ENCODE measurements at regions not wholly inside any gene's neighbourhood (a gene's known extent, or its start where the extent isn't known, plus 50 kb on each side); places are given as distances from the start of the nearest gene placed in this dataset.

- Histone ChIP-seq H3K9me3 (ENCODE audit: low read length) (no peaks in the 10 kb centered on the region), H4K20me1 (ENCODE audit: insufficient read depth, low read length) (no peaks in the 10 kb centered on the region), H3K79me2 (ENCODE audit: insufficient read depth, low read depth, low read length) (no peaks in the 10 kb centered on the region), H3K27ac (ENCODE audit: low read depth, low read length, poor library complexity, severe bottlenecking) (no peak overlapping the region), H2AFZ (ENCODE audit: low read length) (no peak overlapping the region), H3K36me3 (ENCODE audit: insufficient read depth, low read length) (no peaks in the 10 kb centered on the region), H3K4me1 (ENCODE audit: insufficient read depth, low read length, poor library complexity, severe bottlenecking) (peaks cover 8% of the 10 kb centered on the region), H3K9me2 (ENCODE audit: insufficient read depth, low read length) (no peaks in the 10 kb centered on the region), H3K4me3 (ENCODE audit: low read depth, low read length, poor library complexity, severe bottlenecking) (no peak overlapping the region), H3K4me2 (ENCODE audit: low read length) (no peak overlapping the region)
- CTCF ChIA-PET (ENCODE audit: unreplicated experiment) = no interaction called here
- no peak for DNase-seq (ENCODE audit: low spot score)
- BruUV-seq (replicated peaks) = no TSS peak
- POLR2A ChIA-PET = interaction anchor here (1.0 to 1.4 kb wide), 3 partner anchors 10 to 184 kb away, joined by 3 read pairs; no protein-coding TSS in a partner anchor
- intact Hi-C loops (cut with micrococcal nuclease; ENCODE audit: unreplicated experiment) = loop anchor here (5.0 kb wide), 1 partner anchor 135 kb away; no protein-coding TSS in a partner anchor
- TF ChIP-seq EZH2phosphoT487 (IDR thresholded peaks at IDR 0.05; ENCODE audit: borderline replicate concordance, low read depth, low read length) (no peak), CTCF (conservative IDR thresholded peaks at IDR 0.05; ENCODE audit: low read length) (no peak)
Observed at GRCh38 chr2:39512434-39512935, 75.4 kb upstream of the MAP4K3 start.

GRCh38 chr2:39512941-39513340 lies 75.9 kb upstream of the MAP4K3 start:
- no peaks in the 10 kb centered on the region for H4K20me1 ChIP-seq (ENCODE audit: insufficient read depth, low read length)
- no peaks in the 10 kb centered on the region for H3K79me2 ChIP-seq (ENCODE audit: insufficient read depth, low read depth, low read length)
- H3K4me1 ChIP-seq (ENCODE audit: insufficient read depth, low read length, poor library complexity, severe bottlenecking) = peaks cover 8% of the 10 kb centered on the region
- TF ChIP-seq CTCF (conservative IDR thresholded peaks at IDR 0.05; ENCODE audit: low read length) (no peak), EZH2phosphoT487 (IDR thresholded peaks at IDR 0.05; ENCODE audit: borderline replicate concordance, low read depth, low read length) (no peak)
- no peaks in the 10 kb centered on the region for H3K9me2 ChIP-seq (ENCODE audit: insufficient read depth, low read length)
- H2AFZ ChIP-seq (ENCODE audit: low read length) = no peak overlapping the region
- no peaks in the 10 kb centered on the region for H3K36me3 ChIP-seq (ENCODE audit: insufficient read depth, low read length)
- no peaks in the 10 kb centered on the region for H3K9me3 ChIP-seq (ENCODE audit: low read length)
- POLR2A ChIA-PET = interaction anchor here (1.0 to 1.4 kb wide), 3 partner anchors 11 to 184 kb away, joined by 3 read pairs; no protein-coding TSS in a partner anchor
- CTCF ChIA-PET (ENCODE audit: unreplicated experiment) = no interaction called here
- H3K4me2 ChIP-seq (ENCODE audit: low read length) = no peak overlapping the region
- H3K4me3 ChIP-seq (ENCODE audit: low read depth, low read length, poor library complexity, severe bottlenecking) = no peak overlapping the region
- no peak overlapping the region for H3K27ac ChIP-seq (ENCODE audit: low read depth, low read length, poor library complexity, severe bottlenecking)
- BruUV-seq (replicated peaks) = no TSS peak
- no peak for DNase-seq (ENCODE audit: low spot score)
- intact Hi-C loops (cut with micrococcal nuclease; ENCODE audit: unreplicated experiment) = loop anchor here (5.0 kb wide), 1 partner anchor 136 kb away; no protein-coding TSS in a partner anchor

GRCh38 chr2:39513641-39514094 lies 76.6 kb upstream of the MAP4K3 start:
- Histone ChIP-seq H3K27ac (ENCODE audit: low read depth, low read length, poor library complexity, severe bottlenecking) (no peak overlapping the region), H3K9me2 (ENCODE audit: insufficient read depth, low read length) (no peaks in the 10 kb centered on the region), H2AFZ (ENCODE audit: low read length) (no peak overlapping the region; the same call in 1 of the 2 replicates), H3K4me3 (ENCODE audit: low read depth, low read length, poor library complexity, severe bottlenecking) (no peak overlapping the region), H3K4me1 (ENCODE audit: insufficient read depth, low read length, poor library complexity, severe bottlenecking) (peaks cover 8% of the 10 kb centered on the region), H3K79me2 (ENCODE audit: insufficient read depth, low read depth, low read length) (no peaks in the 10 kb centered on the region), H4K20me1 (ENCODE audit: insufficient read depth, low read length) (no peaks in the 10 kb centered on the region), H3K36me3 (ENCODE audit: insufficient read depth, low read length) (no peaks in the 10 kb centered on the region), H3K9me3 (ENCODE audit: low read length) (no peaks in the 10 kb centered on the region), H3K4me2 (ENCODE audit: low read length) (no peak overlapping the region)
- BruUV-seq (replicated peaks) = no TSS peak
- intact Hi-C loops (cut with micrococcal nuclease; ENCODE audit: unreplicated experiment) = loop anchor here (5.0 kb wide), 1 partner anchor 136 kb away; no protein-coding TSS in a partner anchor
- ChIA-PET POLR2A (interaction anchor here (0.7 to 1.4 kb wide), 3 partner anchors 12 to 136 kb away, joined by 3 to 5 read pairs (median 3); no protein-coding TSS in a partner anchor), CTCF (ENCODE audit: unreplicated experiment) (no interaction called here)
- peak; percentile 56 for DNase-seq (ENCODE audit: low spot score)
- no peak for TF ChIP-seq EZH2phosphoT487 (IDR thresholded peaks at IDR 0.05; ENCODE audit: borderline replicate concordance, low read depth, low read length)
- peak; percentile 78 for TF ChIP-seq CTCF (conservative IDR thresholded peaks at IDR 0.05; ENCODE audit: low read length)
